Nephron progenitor cell (in vitro differentiated cells): ENCODE measurements at regions not wholly inside any gene's neighbourhood (a gene's known extent, or its start where the extent isn't known, plus 50 kb on each side); places are given as distances from the start of the nearest gene placed in this dataset.

Experiments used
- DNase-seq: peaks from one replicate; pipeline ENCODE4 v3.0.0; 2021
- H3K27ac Mint-ChIP-seq: 2 replicates; pipeline ENCODE4 v1.8.0; 2021; ENCODE audit warnings: mild to moderate bottlenecking, moderate library complexity, mixed read lengths
- H3K27me3 Mint-ChIP-seq: 2 replicates; pipeline ENCODE4 v1.8.0; 2021; ENCODE audit warnings: mild to moderate bottlenecking, low read depth, mixed read lengths; ENCODE audit not compliant: poor library complexity
- H3K36me3 Mint-ChIP-seq: 2 replicates; pipeline ENCODE4 v1.8.0; 2021; ENCODE audit warnings: low read depth, mixed read lengths
- H3K4me1 Mint-ChIP-seq: 2 replicates; pipeline ENCODE4 v1.8.0; 2021; ENCODE audit warnings: mixed read lengths
- H3K4me3 Mint-ChIP-seq: 2 replicates; pipeline ENCODE4 v1.8.0; 2021; ENCODE audit warnings: mild to moderate bottlenecking, moderate library complexity, mixed read lengths
- H3K9me3 Mint-ChIP-seq: 2 replicates; pipeline ENCODE4 v1.8.0; 2021; ENCODE audit warnings: mild to moderate bottlenecking, moderate library complexity, mixed read lengths
- TF ChIP-seq, protein P1 (sequence below): fragments of 200-600 bp; sonication (generic); IDR thresholded peaks from 2 replicates; pipeline ENCODE4 v1.5.0; 2021; ENCODE audit warnings: antibody characterized with exemption

DNA sequence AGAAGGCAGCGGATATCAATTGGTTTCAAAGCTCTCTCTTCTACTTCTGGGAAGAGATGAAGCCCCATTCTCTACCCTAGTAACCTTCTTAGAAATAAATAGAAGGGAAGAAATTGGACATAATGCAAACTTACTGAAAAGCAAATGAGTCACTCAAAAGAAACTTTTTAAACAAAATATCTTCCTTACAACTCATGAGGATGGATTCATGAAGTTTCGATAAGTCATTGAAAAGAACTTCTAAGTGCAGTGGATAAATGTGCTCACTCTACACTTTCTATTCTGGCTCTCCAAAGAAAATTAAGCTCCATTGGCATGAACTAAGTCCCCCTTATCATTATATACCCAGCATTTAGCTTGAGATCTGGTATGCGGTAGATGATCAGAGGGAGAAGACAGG lies 899.5 kb downstream of the RPS29 start:
- TF ChIP-seq, protein P1, sequence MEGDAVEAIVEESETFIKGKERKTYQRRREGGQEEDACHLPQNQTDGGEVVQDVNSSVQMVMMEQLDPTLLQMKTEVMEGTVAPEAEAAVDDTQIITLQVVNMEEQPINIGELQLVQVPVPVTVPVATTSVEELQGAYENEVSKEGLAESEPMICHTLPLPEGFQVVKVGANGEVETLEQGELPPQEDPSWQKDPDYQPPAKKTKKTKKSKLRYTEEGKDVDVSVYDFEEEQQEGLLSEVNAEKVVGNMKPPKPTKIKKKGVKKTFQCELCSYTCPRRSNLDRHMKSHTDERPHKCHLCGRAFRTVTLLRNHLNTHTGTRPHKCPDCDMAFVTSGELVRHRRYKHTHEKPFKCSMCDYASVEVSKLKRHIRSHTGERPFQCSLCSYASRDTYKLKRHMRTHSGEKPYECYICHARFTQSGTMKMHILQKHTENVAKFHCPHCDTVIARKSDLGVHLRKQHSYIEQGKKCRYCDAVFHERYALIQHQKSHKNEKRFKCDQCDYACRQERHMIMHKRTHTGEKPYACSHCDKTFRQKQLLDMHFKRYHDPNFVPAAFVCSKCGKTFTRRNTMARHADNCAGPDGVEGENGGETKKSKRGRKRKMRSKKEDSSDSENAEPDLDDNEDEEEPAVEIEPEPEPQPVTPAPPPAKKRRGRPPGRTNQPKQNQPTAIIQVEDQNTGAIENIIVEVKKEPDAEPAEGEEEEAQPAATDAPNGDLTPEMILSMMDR, result no peak
- no peak for DNase-seq
- Mint-ChIP-seq H3K4me3 (no peak overlapping the region), H3K27me3 (no peaks in the 10 kb centered on the region), H3K4me1 (no peaks in the 10 kb centered on the region), H3K27ac (no peak overlapping the region), H3K36me3 (no peaks in the 10 kb centered on the region), H3K9me3 (no peaks in the 10 kb centered on the region)

DNA sequence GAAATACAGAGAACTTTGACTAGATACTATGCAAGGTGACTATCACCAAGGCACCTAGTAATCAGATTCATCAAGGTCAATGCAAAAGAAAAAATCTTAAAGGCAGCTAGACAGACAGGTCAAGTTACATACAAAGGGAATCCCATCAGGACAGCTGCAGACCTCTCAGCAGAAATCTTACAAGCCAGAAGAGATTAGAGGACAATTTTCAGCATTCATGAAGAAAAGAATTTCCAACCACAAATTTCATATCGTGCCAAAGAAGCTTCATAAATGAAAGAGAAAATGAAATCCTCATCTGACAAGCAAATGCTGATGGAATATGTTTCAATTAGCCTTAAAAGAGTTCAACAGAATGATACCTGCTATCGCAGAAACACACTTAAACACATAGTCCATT lies 913.7 kb downstream of the RPS29 start:
- DNase-seq, result no peak
- Mint-ChIP-seq H3K4me1 (no peaks in the 10 kb centered on the region), H3K27me3 (no peaks in the 10 kb centered on the region), H3K9me3 (peaks cover 13% of the 10 kb centered on the region), H3K4me3 (no peak overlapping the region), H3K36me3 (no peaks in the 10 kb centered on the region), H3K27ac (no peak overlapping the region)
- TF ChIP-seq, protein P1, result no peak

DNA sequence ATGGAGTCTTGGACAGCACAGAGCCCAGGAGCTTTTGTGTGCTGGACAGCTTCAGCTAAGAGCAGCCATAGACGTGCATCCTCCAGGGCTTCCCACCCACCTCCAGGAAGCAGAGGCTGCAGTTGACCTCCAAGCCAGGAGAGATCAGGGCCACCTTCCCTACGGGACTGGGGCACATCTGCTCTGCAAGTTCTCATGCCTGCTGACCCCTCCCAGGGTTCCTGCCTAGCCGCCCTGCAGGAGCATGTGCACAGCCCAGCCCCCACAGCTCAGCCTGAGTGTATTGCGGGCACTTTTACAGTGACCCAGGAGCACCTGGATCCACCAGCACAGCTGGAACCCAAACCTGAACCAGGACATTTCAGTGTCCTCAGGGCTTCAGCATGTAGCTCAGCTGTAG lies 915.2 kb downstream of the RPS29 start:
- H3K27ac Mint-ChIP-seq, result no peak overlapping the region
- TF ChIP-seq, protein P1, result no peak
- H3K36me3 Mint-ChIP-seq, result no peaks in the 10 kb centered on the region
- no peaks in the 10 kb centered on the region for H3K27me3 Mint-ChIP-seq
- no peak overlapping the region for H3K4me3 Mint-ChIP-seq
- no peak for DNase-seq
- H3K9me3 Mint-ChIP-seq, result peaks cover 11% of the 10 kb centered on the region
- no peaks in the 10 kb centered on the region for H3K4me1 Mint-ChIP-seq

DNA sequence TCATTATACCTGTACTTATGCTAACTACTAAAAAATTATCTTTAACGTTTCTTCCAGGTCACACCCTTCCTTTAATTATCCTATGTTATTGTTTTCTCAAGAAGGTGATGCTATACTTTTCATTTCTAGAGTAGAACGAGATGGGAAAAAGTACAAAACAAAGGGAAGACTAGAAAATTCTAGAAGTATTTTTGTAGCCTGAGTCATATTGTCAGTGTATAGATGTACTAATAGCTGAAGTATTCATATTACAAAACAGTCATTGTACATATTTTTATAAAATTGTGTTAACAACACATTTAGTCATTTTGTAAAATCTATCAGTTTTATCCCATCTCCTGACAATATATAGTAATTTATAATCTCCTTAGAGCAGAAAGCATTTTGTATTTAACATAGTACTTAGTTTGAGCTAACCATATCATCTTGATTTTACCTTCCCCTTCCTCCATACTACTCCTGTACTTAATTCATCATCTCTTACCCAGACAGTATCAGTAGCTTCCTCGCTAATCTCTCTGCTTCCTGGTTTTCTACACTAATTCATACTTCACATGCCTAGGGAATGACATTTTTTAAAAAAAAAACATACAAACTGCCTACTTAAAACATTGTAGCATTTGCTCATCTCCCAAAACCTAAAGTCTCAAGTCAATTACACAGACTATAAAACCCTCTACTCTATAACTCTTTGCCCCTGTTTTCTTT lies 920.9 kb downstream of the RPS29 start:
- no peak overlapping the region for H3K4me3 Mint-ChIP-seq
- no peak overlapping the region for H3K27ac Mint-ChIP-seq
- H3K9me3 Mint-ChIP-seq, result peaks cover 4% of the 10 kb centered on the region
- DNase-seq, result no peak
- no peaks in the 10 kb centered on the region for H3K27me3 Mint-ChIP-seq
- TF ChIP-seq, protein P1, result no peak
- no peaks in the 10 kb centered on the region for H3K4me1 Mint-ChIP-seq
- H3K36me3 Mint-ChIP-seq, result no peaks in the 10 kb centered on the region

- no peak overlapping the region for H3K4me3 Mint-ChIP-seq
- H3K9me3 Mint-ChIP-seq, result peaks cover 24% of the 10 kb centered on the region
- H3K4me1 Mint-ChIP-seq, result no peaks in the 10 kb centered on the region
- no peaks in the 10 kb centered on the region for H3K36me3 Mint-ChIP-seq
- no peak for DNase-seq
- no peak overlapping the region for H3K27ac Mint-ChIP-seq
- H3K27me3 Mint-ChIP-seq, result no peaks in the 10 kb centered on the region
- TF ChIP-seq, protein P1, result no peak
Observed at GRCh38 chr14:48643241-48643640, 942.9 kb downstream of the RPS29 start.

DNA sequence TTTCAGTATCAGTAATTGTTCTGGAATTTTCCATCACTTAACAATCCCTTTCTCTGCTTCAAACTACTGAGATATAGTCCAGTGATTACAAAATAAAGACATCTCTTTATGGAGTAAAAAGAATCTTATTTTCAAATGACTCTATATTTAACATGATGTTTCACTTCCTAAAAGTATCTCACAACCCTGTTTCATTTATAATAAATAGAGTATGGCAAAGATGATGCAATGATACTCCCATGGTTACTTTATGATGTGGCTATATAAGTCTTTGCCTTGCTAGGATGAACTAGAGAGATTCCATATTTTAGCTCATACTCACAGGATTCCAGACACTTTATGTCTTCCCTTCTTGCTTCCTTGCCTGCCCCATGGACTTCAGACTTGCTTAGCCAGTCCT lies 953.5 kb upstream of the MDGA2 start:
- TF ChIP-seq, protein P1, result no peak
- no peak overlapping the region for H3K4me3 Mint-ChIP-seq
- peaks cover 4% of the 10 kb centered on the region for H3K27me3 Mint-ChIP-seq
- H3K9me3 Mint-ChIP-seq, result no peaks in the 10 kb centered on the region
- H3K4me1 Mint-ChIP-seq, result no peaks in the 10 kb centered on the region
- H3K36me3 Mint-ChIP-seq, result no peaks in the 10 kb centered on the region
- no peak overlapping the region for H3K27ac Mint-ChIP-seq
- no peak for DNase-seq
